Gastroesophageal sphincter (tissue), 3 donors: ENCODE measurements at regions not wholly inside any gene's neighbourhood (a gene's known extent, or its start where the extent isn't known, plus 50 kb on each side); places are given as distances from the start of the nearest gene placed in this dataset.

Experiments used
- CTCF ChIP-seq, 4 experiments: fragments of 200-600 bp in 2 of 4; fragments of 450-650 bp in 2 of 4; sonication (generic) in 1 of 4; IDR thresholded peaks; one replicate each; pipeline ENCODE4 v1.5.1; 2017 to 2019; ENCODE audit warnings: antibody characterized with exemption in 4 of 4, mild to moderate bottlenecking in 2 of 4, moderate library complexity in 2 of 4
- EP300 ChIP-seq: sonication (generic); formaldehyde crosslinking; IDR thresholded peaks from one replicate; pipeline ENCODE4 v1.6.1; 2017; ENCODE audit warnings: antibody characterized with exemption, mild to moderate bottlenecking
- POLR2A ChIP-seq, 2 donors: fragments of 450-650 bp; IDR thresholded peaks; one replicate each; pipeline ENCODE4 v1.6.1; 2017; ENCODE audit warnings: antibody characterized with exemption in 2 of 2, mild to moderate bottlenecking in 2 of 2, moderate library complexity in 1 of 2

GRCh38 chr10:8800426-8800825, 745.9 kb downstream of the GATA3 start:
- no peak for TF ChIP-seq CTCF (IDR thresholded peaks at IDR 0.05)
- no peak for TF ChIP-seq POLR2A (IDR thresholded peaks at IDR 0.05)
- TF ChIP-seq EP300 = no peak
